H1 (cell line): ENCODE measurements at regions not wholly inside any gene's neighbourhood (a gene's known extent, or its start where the extent isn't known, plus 50 kb on each side); places are given as distances from the start of the nearest gene placed in this dataset.

Source experiments
- CTCF ChIA-PET: fragments of 300-600 bp; sonication (Branson Sonifier 250); formaldehyde crosslinking; loops from one replicate; lab custom pipeline; 2021; ENCODE audit not compliant: partially characterized antibody; lab: Charles Lee
- POLR2A ChIA-PET: fragments of 300-600 bp; sonication (Branson Sonifier 250); formaldehyde crosslinking; loops from one replicate; lab custom pipeline; 2021; ENCODE audit warnings: inconsistent platforms; ENCODE audit not compliant: partially characterized antibody; lab: Charles Lee
- DNase-seq, 2 experiments: peaks; one replicate each; pipeline versions ENCODE4 v3.0.0 to v3.0.0-alpha.2; 2010 to 2022; ENCODE audit warnings: low spot score in 2 of 2, low read depth in 1 of 2, mixed read lengths in 1 of 2
- FAIRE-seq: peaks from 2 replicates; lab custom pipeline; 2011; peaks lifted over from hg19 to GRCh38; lab: Jason Lieb, UNC
- H2AFZ ChIP-seq: 2 replicates; pipeline ENCODE4 v1.8.1; 2012; ENCODE audit warnings: low read length, inconsistent platforms
- H2AK5ac ChIP-seq: 2 replicates; pipeline ENCODE4 v1.6.1; 2013; ENCODE audit warnings: low read depth, low read length
- H2BK120ac ChIP-seq: replicated peaks from 2 replicates; pipeline ENCODE3; 2013; ENCODE audit warnings: low read depth, low read length, inconsistent platforms
- H2BK12ac ChIP-seq: 2 replicates; pipeline ENCODE4 v1.6.1; 2013; ENCODE audit warnings: low read depth, low read length
- H2BK15ac ChIP-seq: 2 replicates; pipeline ENCODE4 v1.6.1; 2013; ENCODE audit warnings: low read length
- H2BK20ac ChIP-seq: 2 replicates; pipeline ENCODE4 v1.6.1; 2013; ENCODE audit warnings: low read length
- H2BK5ac ChIP-seq: 2 replicates; pipeline ENCODE4 v1.6.1; 2013; ENCODE audit warnings: low read depth, low read length
- H3K14ac ChIP-seq: 2 replicates; pipeline ENCODE4 v1.6.1; 2013; ENCODE audit warnings: inconsistent platforms; ENCODE audit not compliant: insufficient read length
- H3K18ac ChIP-seq: 2 replicates; pipeline ENCODE4 v1.6.1; 2013; ENCODE audit warnings: low read length; ENCODE audit errors: extremely low read depth
- H3K23ac ChIP-seq: 2 replicates; pipeline ENCODE4 v1.6.1; 2013; ENCODE audit warnings: inconsistent platforms; ENCODE audit not compliant: insufficient read length
- H3K23me2 ChIP-seq: 2 replicates; pipeline ENCODE4 v1.6.1; 2013; ENCODE audit warnings: low read depth, low read length
- H3K27ac ChIP-seq: 2 replicates; pipeline ENCODE4 v1.6.1; 2011; ENCODE audit warnings: low read depth, low read length, inconsistent platforms
- H3K27me3 ChIP-seq, 4 experiments: replicated peaks in 1 of 4; 1 replicate in 1 of 4; 2 replicates in 3 of 4; pipeline versions ENCODE4 v1.6.1 to v1.8.1; 2011 to 2013; ENCODE audit warnings: low read length in 3 of 4, mild to moderate bottlenecking in 3 of 4, inconsistent platforms in 2 of 4, mixed read lengths in 2 of 4, moderate library complexity in 1 of 4; ENCODE audit not compliant: control insufficient read depth in 3 of 4, insufficient read depth in 3 of 4; ENCODE audit errors: extremely low read depth in 1 of 4
- H3K36me3 ChIP-seq, 4 experiments: 2 replicates each; pipeline versions ENCODE4 v1.6.1 to v1.8.1; 2011 to 2013; ENCODE audit warnings: mild to moderate bottlenecking in 4 of 4, low read length in 3 of 4, moderate library complexity in 2 of 4, control low read depth in 1 of 4, inconsistent platforms in 1 of 4; ENCODE audit not compliant: insufficient read depth in 4 of 4, control insufficient read depth in 2 of 4
- H3K4ac ChIP-seq: replicated peaks from 2 replicates; pipeline ENCODE3; 2013; ENCODE audit warnings: low read length, low read depth, mixed read lengths, inconsistent platforms; ENCODE audit not compliant: insufficient read length
- H3K4me1 ChIP-seq, 4 experiments: replicated peaks in 1 of 4; 1 replicate in 1 of 4; 2 replicates in 3 of 4; pipeline versions ENCODE4 v1.6.1 to v1.8.1; 2011 to 2013; ENCODE audit warnings: low read length in 3 of 4, inconsistent platforms in 2 of 4, mixed read lengths in 1 of 4; ENCODE audit not compliant: insufficient read depth in 4 of 4, control insufficient read depth in 3 of 4
- H3K4me2 ChIP-seq, 2 experiments: 2 replicates each; pipeline versions ENCODE4 v1.6.1 to v1.8.1; 2011 to 2013; ENCODE audit warnings: low read depth in 2 of 2, low read length in 2 of 2, control low read depth in 1 of 2, inconsistent platforms in 1 of 2, mild to moderate bottlenecking in 1 of 2; ENCODE audit not compliant: insufficient read depth in 1 of 2
- H3K4me3 ChIP-seq, 4 experiments: fragments of 200-600, 300-600 bp in 1 of 4; sonication (generic), shearing (Covaris generic), sonication (Bioruptor Twin) in 1 of 4; 2 replicates each; pipeline versions ENCODE4 v1.5.1 to v1.8.1; 2011 to 2016; ENCODE audit warnings: low read length in 4 of 4, low read depth in 3 of 4, control low read depth in 2 of 4, inconsistent platforms in 2 of 4, mild to moderate bottlenecking in 2 of 4, mixed read lengths in 1 of 4, moderate library complexity in 1 of 4; ENCODE audit not compliant: insufficient read depth in 2 of 4; ENCODE audit errors: extremely low read depth in 1 of 4
- H3K56ac ChIP-seq: replicated peaks from 2 replicates; pipeline ENCODE3; 2013; ENCODE audit warnings: low read depth, mild to moderate bottlenecking, mixed read lengths, low read length, inconsistent platforms; ENCODE audit not compliant: insufficient read length
- H3K79me1 ChIP-seq: 2 replicates; pipeline ENCODE4 v1.6.1; 2013; ENCODE audit warnings: low read depth, low read length, control low read depth
- H3K79me2 ChIP-seq, 2 experiments: 2 replicates each; pipeline versions ENCODE4 v1.6.1 to v1.8.1; 2012 to 2013; ENCODE audit warnings: low read length in 2 of 2, mild to moderate bottlenecking in 2 of 2, inconsistent platforms in 1 of 2; ENCODE audit not compliant: insufficient read depth in 2 of 2, control insufficient read depth in 1 of 2
- H3K9ac ChIP-seq, 4 experiments: replicated peaks in 1 of 4; 1 replicate in 1 of 4; 2 replicates in 3 of 4; pipeline versions ENCODE4 v1.6.1 to v1.8.1; 2011 to 2013; ENCODE audit warnings: low read depth in 3 of 4, low read length in 3 of 4, control low read depth in 2 of 4, mild to moderate bottlenecking in 2 of 4, moderate library complexity in 2 of 4, inconsistent platforms in 1 of 4; ENCODE audit errors: extremely low read depth in 1 of 4
- H3K9me3 ChIP-seq, 2 experiments: 2 replicates each; pipeline versions ENCODE4 v1.6.1 to v1.8.1; 2012 to 2013; ENCODE audit warnings: mild to moderate bottlenecking in 2 of 2, moderate library complexity in 2 of 2, control low read depth in 1 of 2, inconsistent platforms in 1 of 2, low read depth in 1 of 2, low read length in 1 of 2, mixed read lengths in 1 of 2; ENCODE audit not compliant: insufficient read depth in 2 of 2
- H4K20me1 ChIP-seq, 2 experiments: replicated peaks in 1 of 2; 2 replicates each; pipeline versions ENCODE3 to v1.8.1; 2011 to 2013; ENCODE audit warnings: inconsistent platforms in 2 of 2, low read length in 2 of 2, mild to moderate bottlenecking in 1 of 2; ENCODE audit not compliant: insufficient read depth in 2 of 2, control insufficient read depth in 1 of 2
- H4K5ac ChIP-seq: 2 replicates; pipeline ENCODE4 v1.6.1; 2013; ENCODE audit warnings: low read length, low read depth, mixed read lengths, inconsistent platforms; ENCODE audit not compliant: insufficient read length
- H4K8ac ChIP-seq: 2 replicates; pipeline ENCODE4 v1.8.0; 2013; ENCODE audit warnings: mild to moderate bottlenecking, moderate library complexity, low read length, inconsistent platforms; ENCODE audit not compliant: insufficient read depth; ENCODE audit errors: extremely low read depth
- H4K91ac ChIP-seq: replicated peaks from 2 replicates; pipeline ENCODE3; 2013; ENCODE audit warnings: low read length, mixed read lengths, inconsistent platforms; ENCODE audit not compliant: insufficient read length
- BCL11A ChIP-seq, 2 experiments: IDR thresholded peaks; one replicate each; pipeline ENCODE4 v1.6.1; 2011; ENCODE audit warnings: low read depth in 2 of 2, low read length in 2 of 2, mild to moderate bottlenecking in 2 of 2
- BRCA1 ChIP-seq: IDR thresholded peaks from 2 replicates; pipeline ENCODE4 v1.6.1; 2012; ENCODE audit warnings: low read depth, low read length, improper control_type of control experiment
- CBX8 ChIP-seq: fragments of 300-800, 300-1000 bp; sonication (generic); IDR thresholded peaks from 2 replicates; pipeline ENCODE4 v1.7.1; 2016; ENCODE audit warnings: low read depth, low read length, borderline replicate concordance
- CHD1 ChIP-seq: IDR thresholded peaks from 2 replicates; pipeline ENCODE4 v1.6.1; 2012; ENCODE audit warnings: low read depth, low read length, improper control_type of control experiment
- GABPA ChIP-seq: IDR thresholded peaks from 2 replicates; pipeline ENCODE4 v1.6.1; 2011; ENCODE audit warnings: mild to moderate bottlenecking, low read length, moderate library complexity, borderline replicate concordance; ENCODE audit not compliant: insufficient read depth
- HDAC2 ChIP-seq, 2 experiments: fragments of 300-600 bp in 1 of 2; sonication (generic) in 1 of 2; IDR thresholded peaks; 2 replicates each; pipeline ENCODE4 v1.6.1; 2011 to 2012; ENCODE audit warnings: low read depth in 2 of 2, low read length in 2 of 2, mild to moderate bottlenecking in 2 of 2, moderate library complexity in 2 of 2, borderline replicate concordance in 1 of 2, inconsistent platforms in 1 of 2
- PHF8 ChIP-seq: fragments of 200-600 bp; sonication (generic); conservative IDR thresholded peaks from 2 replicates; pipeline ENCODE4 v1.7.1; 2012; ENCODE audit warnings: low read depth, mild to moderate bottlenecking, inconsistent platforms, low read length, moderate library complexity
- POLR2AphosphoS5 ChIP-seq: IDR thresholded peaks from 2 replicates; pipeline ENCODE4 v1.6.1; 2011; ENCODE audit warnings: low read depth, low read length
- TBP ChIP-seq: IDR thresholded peaks from 2 replicates; pipeline ENCODE4 v1.6.1; 2011; ENCODE audit warnings: low read depth, low read length, improper control_type of control experiment
- WGBS, 2 experiments: shearing (Covaris generic) in 1 of 2; methylation state at CpG; one replicate each; pipeline versions ENCODE4 v1.1.6 to v1.1.7; 2013 to 2015; ENCODE audit warnings: low lambda C conversion rate in 2 of 2, mixed read lengths in 2 of 2, inconsistent platforms in 1 of 2, low coverage in 1 of 2, missing lambda C conversion rate in 1 of 2; ENCODE audit not compliant: insufficient replicate concordance in 2 of 2, insufficient coverage in 1 of 2, insufficient read length in 1 of 2; ENCODE audit errors: extremely low coverage in 1 of 2, missing lambda C conversion rate in 1 of 2; 5-methylcytosine and 5-hydroxymethylcytosine counted together
- TF ChIP-seq, protein P1 (sequence below): IDR thresholded peaks from 2 replicates; pipeline ENCODE4 v1.6.1; 2012; ENCODE audit warnings: inconsistent platforms

DNA sequence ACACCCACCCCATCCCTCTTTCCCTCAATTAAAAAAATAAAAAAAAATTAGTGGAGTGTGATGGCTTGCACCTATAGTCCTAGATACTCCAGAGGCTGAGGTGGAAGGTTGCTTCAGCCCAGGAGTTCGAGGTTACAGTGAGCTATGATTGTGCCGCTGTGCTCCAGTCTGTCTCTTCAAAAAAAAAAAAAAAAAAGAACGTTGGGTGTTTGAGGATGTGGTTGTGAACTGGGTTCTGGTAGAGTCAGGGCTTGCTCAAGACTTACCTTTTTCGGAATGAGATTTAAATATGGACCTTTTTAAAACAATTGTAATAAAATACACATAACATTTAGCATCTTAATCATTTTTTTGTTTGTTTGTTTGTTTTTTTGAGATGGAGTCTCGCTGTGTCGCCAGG lies 211.9 kb downstream of the OR2B2 start:
- Histone ChIP-seq H4K8ac (no peak overlapping the region), H2AFZ (no peak overlapping the region), H3K56ac (no peak overlapping the region), H3K36me3 (peaks cover 0 to 9% (median 4%) of the 10 kb centered on the region in 4 experiments; a peak in 6 of 8 replicates), H4K91ac (no peak overlapping the region), H2BK15ac (no peak overlapping the region), H3K23ac (no peak overlapping the region), H3K79me1 (no peaks in the 10 kb centered on the region; the same call in 1 of the 2 replicates), H3K23me2 (no peaks in the 10 kb centered on the region), H3K9me3 (no peaks in the 10 kb centered on the region), H2AK5ac (no peak overlapping the region), H3K4me1 (no peaks in the 10 kb centered on the region), H2BK5ac (no peak overlapping the region), H2BK120ac (no peak overlapping the region), H3K4me3 (no peak overlapping the region), H3K18ac (no peak overlapping the region), H3K9ac (no peak overlapping the region), H3K4me2 (no peak overlapping the region), H3K4ac (no peak overlapping the region), H4K5ac (no peak overlapping the region), H4K20me1 (peaks cover 0 to 2% of the 10 kb centered on the region in 2 experiments), H3K79me2 (peaks cover 0 to 7% of the 10 kb centered on the region in 2 experiments; a peak in 2 of 4 replicates), H3K27me3 (no peaks in the 10 kb centered on the region), H2BK12ac (no peak overlapping the region), H2BK20ac (no peak overlapping the region), H3K27ac (no peak overlapping the region), H3K14ac (no peak overlapping the region)
- DNase-seq, result no peak
- WGBS, 2 experiments, result 93% methylated on average over 5 of the region's 6 CpGs; no CpG with 5 or more reads in 1 of the 2 experiments
- TF ChIP-seq CBX8 (no peak), HDAC2 (IDR thresholded peaks at IDR 0.05; ENCODE audit: borderline replicate concordance in 1 of 2, low read depth in 2 of 2, low read length in 2 of 2) (no peak), CHD1 (no peak), POLR2AphosphoS5 (no peak), TBP (no peak), BRCA1 (no peak), BCL11A (IDR thresholded peaks at IDR 0.05; ENCODE audit: low read depth in 2 of 2, low read length in 2 of 2) (no peak), PHF8 (no peak), GABPA (no peak)
- TF ChIP-seq, protein P1, sequence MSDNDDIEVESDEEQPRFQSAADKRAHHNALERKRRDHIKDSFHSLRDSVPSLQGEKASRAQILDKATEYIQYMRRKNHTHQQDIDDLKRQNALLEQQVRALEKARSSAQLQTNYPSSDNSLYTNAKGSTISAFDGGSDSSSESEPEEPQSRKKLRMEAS, result no peak
- ChIA-PET CTCF (interaction anchor here (0.6 kb wide), 1 partner anchor 1104 kb away, joined by 3 read pairs; no protein-coding TSS in a partner anchor), POLR2A (interaction anchor here (2.0 kb wide), 1 partner anchor 8 kb away, joined by 6 read pairs; no protein-coding TSS in a partner anchor)
- FAIRE-seq, result no peak
